Anterior cingulate cortex (tissue), 58 donors: ENCODE measurements at regions not wholly inside any gene's neighbourhood (a gene's known extent, or its start where the extent isn't known, plus 50 kb on each side); places are given as distances from the start of the nearest gene placed in this dataset.
"Not testable (repeated sequence)": the region's sequence is repeated elsewhere in the genome, so short reads cannot be mapped to it uniquely, and the experiment has no call there.

Experiments
- DNase-seq, 58 donors: peaks; one replicate each; lab custom pipeline; 2025; lab: John Stamatoyannopoulos, UW

DNA sequence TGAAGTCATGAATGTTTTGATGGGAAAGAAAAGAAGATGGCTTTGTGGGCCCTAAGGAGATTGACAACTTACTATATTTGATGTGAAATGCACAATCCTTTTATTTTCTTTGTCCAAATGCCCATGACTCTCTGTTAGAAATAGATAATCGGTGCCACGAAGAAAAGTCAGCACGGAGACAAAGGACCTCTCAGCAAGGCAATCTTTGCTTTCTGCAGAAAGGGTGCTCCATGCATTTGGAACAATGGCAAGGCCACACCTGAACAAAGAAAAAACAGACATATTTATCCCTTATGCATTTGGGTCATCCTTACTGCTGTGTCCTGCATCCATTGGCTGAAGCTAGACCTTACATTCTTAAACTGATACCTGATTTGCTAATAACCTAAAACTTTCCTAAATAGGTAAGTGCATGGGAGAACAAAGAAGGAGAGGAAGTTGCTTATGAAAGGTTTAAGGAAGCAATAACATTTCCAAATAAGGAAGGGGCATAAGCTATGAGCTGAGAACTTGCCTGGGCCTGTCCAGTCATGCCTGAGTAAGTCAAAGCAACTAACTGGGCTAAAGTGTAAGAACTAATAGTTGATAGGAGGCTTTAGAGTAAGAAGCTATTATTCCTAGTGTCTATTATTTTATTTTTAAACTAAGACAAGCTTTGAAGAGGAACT, 158.0 kb upstream of the LMNTD1 start:
- DNase-seq, result not testable (repeated sequence)

GRCh38 chr12:25712169-25712568, 159.1 kb upstream of the LMNTD1 start:
- DNase-seq, result no peak

DNA sequence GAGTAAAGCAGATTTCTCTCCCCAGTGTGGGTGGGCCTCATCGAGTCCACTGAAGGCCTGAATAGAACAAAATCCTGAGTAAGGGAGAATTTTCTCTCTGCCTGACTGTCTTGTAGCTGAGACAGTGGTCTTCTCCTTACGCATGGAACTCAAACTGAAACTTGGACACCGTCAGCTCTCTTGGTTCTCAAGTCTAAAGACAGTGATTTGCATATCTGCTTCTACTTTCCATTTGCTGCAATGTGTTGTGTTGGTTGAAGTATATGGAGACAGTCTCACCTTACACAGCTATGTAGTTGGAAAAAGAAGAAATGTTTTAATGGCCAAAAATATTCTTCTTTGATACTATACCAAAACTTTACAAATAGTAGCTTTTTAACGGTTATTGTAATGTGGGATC, 160.2 kb upstream of the LMNTD1 start:
- DNase-seq, result no peak

DNA sequence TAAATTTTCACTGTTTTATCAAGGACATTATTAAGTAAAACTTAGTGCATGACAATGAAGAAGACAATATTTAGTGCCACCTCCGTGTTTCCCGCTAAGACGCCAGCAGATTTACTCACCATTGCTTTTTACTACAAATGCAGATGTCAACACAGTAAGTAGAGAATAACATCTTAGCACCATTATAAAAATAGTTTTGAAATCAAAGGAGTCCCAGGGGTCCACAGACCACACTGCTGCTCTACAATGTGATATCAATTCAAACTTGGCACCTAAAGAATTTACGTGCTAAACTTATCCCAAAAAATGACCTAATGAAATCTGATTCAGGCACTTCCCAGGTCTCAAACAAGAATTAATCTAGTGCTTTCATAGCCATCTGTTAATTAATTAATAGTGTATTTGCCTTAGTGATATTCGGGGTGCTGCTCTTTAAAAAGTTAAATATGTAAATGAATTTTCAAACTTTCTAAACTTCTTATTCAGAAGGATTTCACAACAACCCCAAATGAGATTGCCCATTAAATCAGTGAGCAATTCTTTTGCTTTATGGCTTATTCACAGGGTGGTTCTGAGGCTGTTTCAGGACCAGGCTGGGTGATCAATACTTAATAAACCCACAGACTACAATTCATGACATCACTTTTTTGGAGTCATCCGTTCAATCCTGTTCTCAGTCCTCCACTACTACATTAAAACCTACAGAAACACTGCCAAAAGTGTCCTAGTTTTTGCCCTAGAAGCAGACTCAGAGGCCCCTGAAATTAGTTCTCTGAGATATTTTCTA, 161.3 kb upstream of the LMNTD1 start:
- no peak for DNase-seq

- DNase-seq, result no peak
Observed at GRCh38 chr12:25715102-25715501, 162.0 kb upstream of the LMNTD1 start.

GRCh38 chr12:25716842-25717241, 163.8 kb upstream of the LMNTD1 start:
- no peak for DNase-seq

GRCh38 chr12:25717552-25717951, 164.5 kb upstream of the LMNTD1 start:
- DNase-seq, result no peak

DNA sequence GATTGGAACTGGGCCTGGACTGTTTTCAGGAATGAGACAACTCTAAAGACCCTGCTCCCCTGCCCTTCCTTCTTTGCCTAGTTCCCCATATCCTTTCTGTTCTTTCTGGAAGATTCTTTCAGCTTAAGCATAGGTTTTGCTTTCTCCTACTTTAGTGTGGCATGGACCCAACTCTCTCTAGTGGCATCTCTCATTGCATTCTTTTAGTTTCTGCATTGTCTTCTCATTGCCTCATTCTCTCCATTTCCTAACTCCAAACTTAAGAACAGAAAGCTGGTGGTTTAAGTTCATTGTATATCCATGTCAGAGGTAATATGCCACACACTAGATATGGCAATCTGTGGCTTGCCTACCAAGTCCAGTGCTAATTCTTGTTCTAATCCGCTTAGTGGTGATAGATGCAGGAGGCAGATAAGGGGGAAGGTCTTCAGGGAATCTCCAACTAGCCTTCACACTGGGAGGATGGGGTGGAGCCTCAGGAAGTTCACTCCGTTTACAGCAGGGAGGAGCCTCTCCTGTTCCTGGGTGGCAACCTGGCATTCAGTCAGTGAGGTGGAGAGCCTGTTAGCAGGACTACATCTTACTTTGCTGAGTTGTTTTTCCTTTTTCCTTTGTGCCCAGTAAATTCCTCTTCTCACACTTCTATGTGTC, 165.1 kb upstream of the LMNTD1 start:
- DNase-seq, result no peak

DNA sequence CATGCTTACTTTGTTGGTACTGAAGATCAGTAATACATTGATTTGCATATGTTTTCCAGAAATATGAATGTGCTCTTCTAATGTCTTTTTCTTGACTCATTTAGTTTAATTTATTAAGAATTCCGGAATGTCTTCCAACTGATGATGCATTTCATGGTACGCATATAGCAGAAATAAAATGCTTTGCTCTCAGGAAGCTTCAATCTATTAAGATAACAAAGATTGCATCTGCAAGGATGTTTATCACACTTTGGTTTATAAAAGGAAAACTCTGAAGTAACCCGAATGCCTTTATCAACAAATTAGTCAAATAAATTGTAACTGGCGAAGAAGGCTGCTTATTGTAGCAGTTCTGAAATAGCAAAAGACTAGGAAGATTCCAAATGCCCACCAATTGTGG, 166.4 kb upstream of the LMNTD1 start:
- no peak for DNase-seq

DNA sequence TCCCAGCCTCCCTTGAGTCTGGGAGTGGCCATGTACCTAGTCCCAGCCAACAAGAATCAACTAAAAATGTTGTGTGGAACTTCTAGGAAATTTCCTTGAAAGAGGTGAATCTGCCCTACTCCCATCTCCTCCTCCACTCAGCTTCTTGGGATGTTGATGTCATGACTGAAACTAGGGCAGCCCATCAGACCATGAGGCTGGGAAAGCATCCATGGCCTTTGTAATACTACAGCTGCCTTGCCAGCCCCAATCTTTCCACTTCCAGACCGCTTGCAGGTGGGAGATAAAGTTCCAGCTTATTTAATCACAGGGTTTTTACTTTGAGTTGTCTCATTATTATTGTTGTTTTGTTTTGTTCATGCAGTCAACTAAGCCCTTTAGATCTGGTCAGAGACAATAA, 170.3 kb upstream of the LMNTD1 start:
- peak in 5 of 58 donors; percentile 0 to 9 (median 4) for DNase-seq

DNA sequence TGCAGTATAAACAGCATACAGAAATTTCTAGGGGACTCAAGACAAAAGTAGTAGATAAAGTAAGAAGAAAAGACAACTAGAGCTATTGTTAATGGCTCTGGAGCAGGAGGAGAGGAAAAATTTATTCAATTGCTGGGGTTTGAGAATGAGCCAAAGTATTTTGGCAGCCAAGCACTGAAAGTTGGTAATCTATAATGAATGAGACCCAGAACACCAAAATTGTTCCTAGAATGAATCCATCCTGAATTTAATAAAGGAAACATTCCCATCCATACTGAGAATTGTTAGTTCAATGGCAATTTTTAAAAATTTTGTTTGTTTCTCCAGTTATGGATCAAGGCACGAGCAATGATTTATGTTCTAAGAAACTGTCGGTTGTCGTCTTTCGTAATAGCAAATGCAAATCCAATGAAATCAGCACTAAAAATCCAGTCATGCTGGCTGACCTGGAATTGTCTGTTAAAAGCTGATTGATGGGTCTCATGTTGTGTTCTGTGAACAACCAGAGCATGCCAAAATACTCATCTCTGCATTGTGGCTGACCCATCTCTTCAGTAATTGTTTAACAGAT, 170.9 kb upstream of the LMNTD1 start:
- DNase-seq, result peak in 2 of 58 donors; percentile 1 to 10

GRCh38 chr12:25725470-25725869, 172.4 kb upstream of the LMNTD1 start:
- no peak for DNase-seq

DNA sequence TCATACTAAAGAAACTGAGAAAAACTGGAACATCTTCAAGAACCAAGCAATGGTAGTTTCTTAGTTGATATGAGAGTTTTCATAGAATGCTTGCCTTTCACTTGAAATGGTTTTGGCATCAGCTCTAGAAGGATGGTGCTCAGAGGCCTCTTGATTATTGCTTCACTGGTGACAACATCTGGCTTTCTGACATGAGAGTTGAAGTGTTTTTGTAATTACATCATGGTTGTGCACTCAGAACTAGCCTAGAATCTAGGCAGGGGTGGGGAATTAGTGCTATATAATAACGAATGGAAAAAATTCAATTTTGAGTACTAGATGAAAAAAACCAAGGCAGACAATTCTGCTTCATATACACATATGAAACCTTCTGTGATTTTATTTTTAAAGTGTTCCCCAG, 172.8 kb upstream of the LMNTD1 start:
- no peak for DNase-seq

DNA sequence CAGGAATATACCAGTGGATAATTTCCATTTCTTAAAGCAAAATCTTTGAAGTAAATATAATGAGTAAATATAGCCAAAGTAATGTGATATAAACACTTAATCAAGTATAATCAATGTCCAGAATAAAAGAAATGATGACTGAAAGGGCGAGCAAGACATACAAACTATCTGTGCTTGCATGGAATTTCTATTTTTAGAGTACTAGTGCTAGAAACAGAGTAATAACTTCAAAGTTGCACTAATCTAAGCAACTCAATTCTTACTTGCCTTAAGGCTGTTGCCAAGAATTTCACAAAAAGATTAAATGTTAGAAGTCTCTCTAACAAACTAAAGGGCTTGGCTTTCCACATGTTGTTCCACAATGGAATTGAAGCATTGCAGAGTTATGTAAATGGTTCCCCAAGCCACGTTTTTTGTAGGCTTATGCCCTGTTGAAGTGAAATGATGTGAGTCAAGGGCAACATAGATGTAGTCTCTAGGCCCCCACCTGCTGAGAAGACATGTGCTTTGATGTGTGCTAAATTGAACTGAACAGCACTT, 175.0 kb upstream of the LMNTD1 start:
- no peak for DNase-seq

DNA sequence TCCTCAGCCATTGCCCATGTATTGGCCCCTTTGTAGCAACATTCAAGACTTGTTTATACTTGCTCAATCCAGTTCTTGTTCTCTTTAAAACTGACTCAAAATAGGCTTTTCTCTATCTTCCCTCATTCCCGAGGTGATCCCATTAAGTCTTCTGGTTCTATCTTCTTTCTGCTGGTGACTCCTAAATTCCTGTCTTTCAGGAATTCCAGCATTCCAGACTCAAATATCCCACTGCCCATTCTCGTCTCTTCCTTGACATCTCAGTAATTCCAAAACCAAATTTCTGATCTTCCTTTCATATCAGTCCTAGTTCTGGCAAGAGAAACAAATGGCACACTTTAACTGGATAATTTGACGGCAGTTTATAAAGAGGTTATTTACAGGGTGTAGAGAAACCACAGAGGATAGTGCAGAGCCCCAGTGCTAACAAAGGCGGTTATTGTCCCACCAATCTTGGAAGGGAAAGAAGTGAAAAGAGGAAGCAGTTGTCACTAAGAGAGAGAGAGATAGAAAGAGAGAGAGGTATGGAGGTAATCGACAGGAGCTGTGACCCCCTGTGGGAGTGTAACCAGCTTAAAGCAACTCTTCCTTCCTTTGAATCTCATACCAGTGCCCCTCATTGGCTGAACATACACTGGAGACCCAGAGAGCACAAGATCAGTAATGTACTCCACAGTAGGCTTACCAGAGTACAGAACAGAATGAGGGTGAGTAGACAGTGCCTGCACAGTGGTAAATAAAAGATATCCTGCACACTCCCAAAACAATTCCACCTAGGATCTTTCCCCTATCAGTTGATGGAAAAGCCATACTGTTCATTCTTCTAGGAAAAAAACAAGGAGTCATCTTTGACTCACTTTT, 177.6 kb upstream of the LMNTD1 start:
- no peak for DNase-seq

DNA sequence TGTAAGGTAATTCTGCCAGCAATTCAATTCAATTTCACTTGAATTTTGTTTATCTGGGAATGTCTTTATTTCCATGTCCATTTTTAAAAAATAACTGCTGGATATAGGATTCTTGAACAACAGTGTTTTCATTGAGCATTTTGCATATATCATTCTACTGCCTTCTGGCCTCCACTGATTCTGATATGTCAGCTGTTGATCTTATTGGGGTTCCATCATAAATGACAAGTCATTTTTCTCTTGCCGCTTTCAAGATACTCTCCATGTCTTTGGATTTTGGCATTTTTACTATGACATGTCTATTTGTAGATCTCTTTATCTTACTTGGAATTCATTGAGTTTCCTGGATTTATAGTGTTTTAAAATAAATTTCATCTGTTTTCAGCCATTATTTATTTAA, 180.5 kb upstream of the LMNTD1 start:
- DNase-seq, result no peak

GRCh38 chr12:25734529-25735180, 181.6 kb upstream of the LMNTD1 start:
- DNase-seq, result no peak

GRCh38 chr12:25740617-25741016, 187.5 kb upstream of the LMNTD1 start:
- no peak for DNase-seq

GRCh38 chr12:25741917-25742316, 188.8 kb upstream of the LMNTD1 start:
- no peak for DNase-seq
